Mesenchymal stem cell (in vitro differentiated cells and primary cell): ENCODE measurements at regions not wholly inside any gene's neighbourhood (a gene's known extent, or its start where the extent isn't known, plus 50 kb on each side); places are given as distances from the start of the nearest gene placed in this dataset.
A peak's percentile ranks its signal among the peaks of the same experiment; 100 is the strongest.

Experiments used
- DNase-seq: peaks from one replicate; pipeline ENCODE4 v3.0.0-alpha.2; 2013
- H2AFZ ChIP-seq: one replicate; pipeline ENCODE4 v1.6.1; 2013; ENCODE audit warnings: low read depth, mild to moderate bottlenecking, control low read depth, inconsistent platforms, low read length, moderate library complexity
- H2AK5ac ChIP-seq: 2 replicates; pipeline ENCODE4 v1.6.1; 2013; ENCODE audit warnings: low read length, moderate library complexity, mild to moderate bottlenecking, inconsistent platforms; ENCODE audit not compliant: severe bottlenecking
- H2BK120ac ChIP-seq: one replicate; pipeline ENCODE4 v1.6.1; 2013; ENCODE audit warnings: low read depth, mild to moderate bottlenecking, inconsistent platforms, low read length, moderate library complexity
- H2BK12ac ChIP-seq, 2 experiments: one replicate each; pipeline ENCODE4 v1.6.1; 2013; ENCODE audit warnings: inconsistent platforms in 2 of 2, low read length in 2 of 2, mild to moderate bottlenecking in 2 of 2, moderate library complexity in 2 of 2, control low read depth in 1 of 2
- H2BK15ac ChIP-seq: one replicate; pipeline ENCODE4 v1.6.1; 2013; ENCODE audit warnings: mild to moderate bottlenecking, low read depth, inconsistent platforms; ENCODE audit not compliant: poor library complexity, severe bottlenecking
- H2BK5ac ChIP-seq: 2 replicates; pipeline ENCODE4 v1.6.1; 2013; ENCODE audit warnings: low read depth, mild to moderate bottlenecking, low read length, control low read depth, inconsistent platforms; ENCODE audit not compliant: poor library complexity, severe bottlenecking
- H3K14ac ChIP-seq, 2 experiments: one replicate each; pipeline ENCODE4 v1.6.1; 2013; ENCODE audit warnings: inconsistent platforms in 2 of 2, low read length in 2 of 2, control low read depth in 1 of 2, mild to moderate bottlenecking in 1 of 2, moderate library complexity in 1 of 2
- H3K18ac ChIP-seq, 2 experiments: one replicate each; pipeline ENCODE4 v1.6.1; 2013; ENCODE audit warnings: inconsistent platforms in 2 of 2, low read length in 2 of 2, control low read depth in 1 of 2, low read depth in 1 of 2, mild to moderate bottlenecking in 1 of 2
- H3K23ac ChIP-seq, 2 experiments: one replicate each; pipeline ENCODE4 v1.6.1; 2013; ENCODE audit warnings: inconsistent platforms in 2 of 2, low read length in 2 of 2, mild to moderate bottlenecking in 2 of 2, moderate library complexity in 2 of 2, control low read depth in 1 of 2
- H3K27ac ChIP-seq: 2 replicates; pipeline ENCODE4 v1.5.1; 2013; ENCODE audit warnings: mild to moderate bottlenecking, moderate library complexity, low read length, control low read depth, inconsistent platforms; ENCODE audit not compliant: poor library complexity, severe bottlenecking
- H3K27me3 ChIP-seq, 2 experiments: 2 replicates each; pipeline versions ENCODE4 v1.6.1 to v1.7.0; 2013; ENCODE audit warnings: low read length in 2 of 2, mild to moderate bottlenecking in 2 of 2, moderate library complexity in 2 of 2, control low read depth in 1 of 2, inconsistent platforms in 1 of 2; ENCODE audit not compliant: control insufficient read depth in 1 of 2, insufficient read depth in 1 of 2
- H3K36me3 ChIP-seq, 2 experiments: 2 replicates each; pipeline versions ENCODE4 v1.6.1 to v1.7.0; 2013; ENCODE audit warnings: low read length in 2 of 2, control low read depth in 1 of 2, inconsistent platforms in 1 of 2, low read depth in 1 of 2, mild to moderate bottlenecking in 1 of 2; ENCODE audit not compliant: insufficient read depth in 2 of 2, control insufficient read depth in 1 of 2
- H3K4ac ChIP-seq, 2 experiments: one replicate each; pipeline ENCODE4 v1.6.1; 2013; ENCODE audit warnings: inconsistent platforms in 2 of 2, low read length in 2 of 2, mild to moderate bottlenecking in 2 of 2, moderate library complexity in 2 of 2, control low read depth in 1 of 2, low read depth in 1 of 2
- H3K4me1 ChIP-seq: 2 replicates; pipeline ENCODE4 v1.6.1; 2013; ENCODE audit warnings: low read depth, low read length, control low read depth; ENCODE audit not compliant: control insufficient read depth, insufficient read depth
- H3K4me2 ChIP-seq: 2 replicates; pipeline ENCODE4 v1.6.1; 2013; ENCODE audit warnings: low read length, mild to moderate bottlenecking, inconsistent platforms; ENCODE audit not compliant: poor library complexity, severe bottlenecking
- H3K4me3 ChIP-seq, 2 experiments: 2 replicates each; pipeline versions ENCODE4 v1.5.1 to v1.7.0; 2013; ENCODE audit warnings: low read length in 2 of 2, mild to moderate bottlenecking in 2 of 2, control low read depth in 1 of 2, low read depth in 1 of 2; ENCODE audit not compliant: insufficient read depth in 1 of 2
- H3K79me1 ChIP-seq: replicated peaks from 2 replicates; pipeline ENCODE4 v1.6.1; 2013; ENCODE audit warnings: mild to moderate bottlenecking, control low read depth, low read length, inconsistent platforms; ENCODE audit not compliant: poor library complexity, severe bottlenecking
- H3K9ac ChIP-seq: 2 replicates; pipeline ENCODE4 v1.7.0; 2013; ENCODE audit warnings: mild to moderate bottlenecking, low read length, moderate library complexity
- H3K9me3 ChIP-seq: 2 replicates; pipeline ENCODE4 v1.7.0; 2013; ENCODE audit warnings: mild to moderate bottlenecking, low read length; ENCODE audit not compliant: control insufficient read depth
- H4K8ac ChIP-seq: one replicate; pipeline ENCODE4 v1.6.1; 2013; ENCODE audit warnings: inconsistent platforms, mild to moderate bottlenecking, low read length, moderate library complexity
- H4K91ac ChIP-seq: one replicate; pipeline ENCODE4 v1.6.1; 2013; ENCODE audit warnings: mild to moderate bottlenecking, low read length, inconsistent platforms
- WGBS: methylation state at CpG from one replicate; pipeline ENCODE4 v1.1.7; 2013; ENCODE audit warnings: mixed read lengths; 5-methylcytosine and 5-hydroxymethylcytosine counted together

DNA sequence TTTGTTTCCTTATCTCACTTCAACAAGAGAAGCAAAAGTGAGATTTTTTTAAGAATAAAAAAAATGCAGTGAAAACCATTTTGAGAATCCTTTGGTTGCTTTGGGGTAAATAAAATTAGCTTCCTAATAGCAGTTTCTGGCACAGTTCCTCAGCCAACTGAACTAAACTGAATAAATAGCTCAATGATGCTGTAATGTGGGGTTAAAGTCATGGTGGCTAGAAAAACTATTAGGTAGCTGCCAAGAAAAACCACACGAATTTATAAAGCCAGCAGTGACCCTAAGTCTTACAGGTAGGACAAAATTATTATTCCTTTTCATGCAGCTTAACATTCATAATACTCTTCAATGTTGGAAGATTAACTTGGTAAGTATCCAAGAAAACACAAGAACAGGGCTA lies 142.4 kb downstream of the APIP start:
- Histone ChIP-seq H2BK120ac (no peak overlapping the region), H3K23ac (no peak overlapping the region), H3K9me3 (no peaks in the 10 kb centered on the region), H3K4me2 (no peak overlapping the region), H2BK15ac (no peak overlapping the region), H3K36me3 (peaks cover 0 to 7% of the 10 kb centered on the region in 2 experiments), H2AFZ (no peak overlapping the region), H2BK12ac (no peak overlapping the region), H3K27ac (no peak overlapping the region), H2BK5ac (no peak overlapping the region), H3K27me3 (peaks cover 0 to 25% of the 10 kb centered on the region in 2 experiments), H3K9ac (no peak overlapping the region), H2AK5ac (no peak overlapping the region), H3K18ac (no peak overlapping the region), H3K4me3 (no peak overlapping the region), H3K14ac (no peak overlapping the region), H3K4ac (no peak overlapping the region), H3K79me1 (peaks cover 4% of the 10 kb centered on the region), H4K8ac (no peak overlapping the region), H4K91ac (no peak overlapping the region), H3K4me1 (no peaks in the 10 kb centered on the region)
- no CpG with 5 or more reads among the region's 1 CpG for whole genome bisulfite sequencing
- DNase-seq: no peak

- Histone ChIP-seq H3K4me1 (no peaks in the 10 kb centered on the region), H2BK120ac (no peak overlapping the region), H3K27me3 (peaks cover 0 to 25% of the 10 kb centered on the region in 2 experiments), H3K79me1 (peaks cover 4% of the 10 kb centered on the region), H3K9me3 (peaks cover under 1% of the 10 kb centered on the region), H3K9ac (no peak overlapping the region), H3K27ac (no peak overlapping the region), H3K18ac (no peak overlapping the region), H4K91ac (no peak overlapping the region), H3K36me3 (peaks cover 0 to 7% of the 10 kb centered on the region in 2 experiments), H3K23ac (no peak overlapping the region), H2BK15ac (no peak overlapping the region), H3K4ac (no peak overlapping the region), H3K4me2 (no peak overlapping the region), H3K4me3 (no peak overlapping the region), H2AFZ (no peak overlapping the region), H3K14ac (no peak overlapping the region), H2BK5ac (no peak overlapping the region), H2AK5ac (no peak overlapping the region), H4K8ac (no peak overlapping the region), H2BK12ac (no peak overlapping the region)
- WGBS: 100% methylated on average over 1 of the region's 1 CpG
- DNase-seq: no peak
These were observed 143.0 kb downstream of the APIP start for GRCh38 chr11:34773211-34773610.

- Histone ChIP-seq H3K27ac (no peak overlapping the region), H4K8ac (no peak overlapping the region), H4K91ac (no peak overlapping the region), H3K4me2 (no peak overlapping the region), H3K79me1 (peaks cover 4% of the 10 kb centered on the region), H3K4ac (no peak overlapping the region), H3K9ac (no peak overlapping the region), H3K4me1 (no peaks in the 10 kb centered on the region), H3K9me3 (peaks cover 9% of the 10 kb centered on the region), H3K18ac (no peak overlapping the region), H2BK5ac (no peak overlapping the region), H2BK12ac (no peak overlapping the region), H2BK15ac (no peak overlapping the region), H2BK120ac (no peak overlapping the region), H3K27me3 (peaks cover 0 to 30% of the 10 kb centered on the region in 2 experiments), H3K36me3 (peaks cover 0 to 7% of the 10 kb centered on the region in 2 experiments), H3K4me3 (no peak overlapping the region), H3K14ac (peak overlapping the region in 1 of 2 experiments; percentile 62), H3K23ac (no peak overlapping the region), H2AFZ (no peak overlapping the region), H2AK5ac (no peak overlapping the region)
- WGBS: no CpG with 5 or more reads among the region's 1 CpG
- DNase-seq: no peak
These were observed 146.1 kb downstream of the APIP start for GRCh38 chr11:34770111-34770510.

DNA sequence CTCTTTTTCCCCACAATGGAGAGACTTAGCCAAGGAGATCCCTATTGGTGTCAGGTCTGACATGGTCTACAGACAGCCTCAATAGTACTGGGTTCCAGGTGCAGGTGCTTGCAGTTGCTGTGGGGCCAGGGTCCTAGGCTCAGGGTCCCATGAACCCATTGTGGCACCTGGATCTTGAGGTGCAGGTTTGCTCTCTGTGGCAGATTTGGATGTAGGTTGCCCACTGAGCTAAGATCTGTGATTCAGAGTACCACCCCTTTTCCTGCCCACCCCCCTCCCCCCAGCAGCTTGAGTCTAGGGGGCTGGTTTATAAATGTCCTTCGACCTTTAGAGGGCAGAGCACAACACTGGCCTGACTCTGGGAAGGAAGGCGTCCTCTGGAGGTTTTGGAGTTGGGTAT lies 147.0 kb downstream of the APIP start:
- H2BK12ac ChIP-seq: no peak overlapping the region
- peaks cover 0 to 30% of the 10 kb centered on the region in 2 experiments for H3K27me3 ChIP-seq
- H3K4ac ChIP-seq: no peak overlapping the region
- no peaks in the 10 kb centered on the region for H3K4me1 ChIP-seq
- no peak overlapping the region for H3K14ac ChIP-seq
- H2AFZ ChIP-seq: no peak overlapping the region
- no peak overlapping the region for H3K27ac ChIP-seq
- no peak for DNase-seq
- H3K4me2 ChIP-seq: no peak overlapping the region
- no peak overlapping the region for H4K91ac ChIP-seq
- H4K8ac ChIP-seq: no peak overlapping the region
- H3K18ac ChIP-seq: no peak overlapping the region
- H3K23ac ChIP-seq: no peak overlapping the region
- no peak overlapping the region for H3K4me3 ChIP-seq
- peaks cover 12% of the 10 kb centered on the region for H3K9me3 ChIP-seq
- H3K9ac ChIP-seq: no peak overlapping the region
- peaks cover 4% of the 10 kb centered on the region for H3K79me1 ChIP-seq
- no peak overlapping the region for H2BK15ac ChIP-seq
- no peak overlapping the region for H2AK5ac ChIP-seq
- peaks cover 0 to 7% of the 10 kb centered on the region in 2 experiments for H3K36me3 ChIP-seq
- 80% methylated on average over 2 of the region's 2 CpGs for WGBS
- no peak overlapping the region for H2BK5ac ChIP-seq
- no peak overlapping the region for H2BK120ac ChIP-seq
